HK-2 (cell line): ENCODE measurements at regions not wholly inside any gene's neighbourhood (a gene's known extent, or its start where the extent isn't known, plus 50 kb on each side); places are given as distances from the start of the nearest gene placed in this dataset.

Source experiments
- DNase-seq: peaks from one replicate; pipeline ENCODE4 v3.0.0-alpha.2; 2018; ENCODE audit not compliant: unreplicated experiment

DNA sequence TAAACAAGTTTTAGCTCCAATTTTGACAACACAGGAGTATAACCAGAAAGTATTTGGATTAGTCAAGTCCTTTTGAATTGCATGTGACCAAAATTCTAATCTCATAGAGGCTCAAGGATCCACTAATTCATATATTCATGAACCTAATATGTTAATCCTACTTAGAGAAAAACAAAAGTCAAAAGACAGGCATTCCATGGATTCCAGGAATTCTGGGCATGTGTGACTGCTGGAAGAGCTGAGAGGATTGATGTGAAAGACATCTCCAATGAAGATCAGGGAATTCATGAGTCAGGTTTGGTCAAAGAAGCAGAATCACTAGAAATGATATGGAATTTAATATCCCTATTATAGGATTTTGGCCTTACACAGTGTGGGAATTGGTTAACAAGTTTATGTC, 1494.6 kb upstream of the DDX18 start:
- DNase-seq = no peak

DNA sequence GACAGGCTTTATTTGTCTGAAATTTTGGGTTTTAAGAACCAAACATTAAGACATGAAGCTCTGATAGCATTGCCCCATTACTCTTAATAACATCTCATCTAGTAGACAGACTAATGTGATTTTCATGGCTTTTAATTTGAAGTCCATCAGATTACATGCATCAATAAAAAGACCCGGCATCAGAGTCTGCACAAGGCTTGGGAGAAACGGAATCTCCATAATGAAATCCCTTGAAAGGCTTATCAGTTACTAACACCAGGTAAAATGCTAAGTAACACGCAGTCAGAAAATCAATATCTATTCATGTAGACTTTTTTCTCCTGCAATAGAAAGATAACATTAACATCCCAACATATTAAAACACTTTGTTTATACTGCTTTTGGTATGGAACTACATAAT, 1485.2 kb upstream of the DDX18 start:
- DNase-seq = no peak

DNA sequence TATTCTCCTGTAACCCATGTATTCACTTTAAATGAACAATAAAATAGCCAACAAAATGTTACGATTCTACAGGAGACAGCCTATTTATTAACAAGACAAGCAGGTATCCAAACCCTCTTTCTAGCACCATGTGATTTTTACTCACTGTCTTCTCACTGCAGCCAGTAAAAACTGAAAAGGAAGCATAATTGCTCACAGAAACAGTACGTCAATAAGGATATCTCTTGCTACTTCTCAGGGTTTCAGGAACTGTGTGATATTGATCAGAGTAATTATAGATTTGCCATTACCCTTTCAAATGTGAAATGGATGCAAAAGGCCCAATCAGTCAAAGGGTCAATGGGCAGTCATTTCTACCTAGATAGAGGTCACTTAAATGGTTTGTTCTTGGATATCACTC, 1473.8 kb upstream of the DDX18 start:
- DNase-seq = no peak

DNA sequence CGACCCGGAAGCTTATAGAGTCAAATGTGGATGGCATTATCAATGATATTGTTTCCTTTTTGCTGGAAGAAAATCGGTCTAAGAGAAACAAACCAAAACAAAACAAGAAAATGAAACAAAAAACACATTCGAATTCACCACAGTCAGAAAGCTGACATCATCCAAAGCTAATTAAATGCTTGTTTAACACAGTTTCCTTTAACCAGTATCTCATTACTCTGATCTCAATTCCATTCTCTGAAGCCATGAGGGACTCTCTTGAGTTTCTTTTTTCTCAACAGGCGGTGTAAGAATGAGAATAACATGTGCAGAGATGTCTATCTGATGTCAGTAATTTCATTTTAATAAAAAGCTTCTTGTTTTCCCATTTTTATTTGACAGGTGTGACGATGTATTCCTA, 1448.3 kb upstream of the DDX18 start:
- no peak for DNase-seq

DNA sequence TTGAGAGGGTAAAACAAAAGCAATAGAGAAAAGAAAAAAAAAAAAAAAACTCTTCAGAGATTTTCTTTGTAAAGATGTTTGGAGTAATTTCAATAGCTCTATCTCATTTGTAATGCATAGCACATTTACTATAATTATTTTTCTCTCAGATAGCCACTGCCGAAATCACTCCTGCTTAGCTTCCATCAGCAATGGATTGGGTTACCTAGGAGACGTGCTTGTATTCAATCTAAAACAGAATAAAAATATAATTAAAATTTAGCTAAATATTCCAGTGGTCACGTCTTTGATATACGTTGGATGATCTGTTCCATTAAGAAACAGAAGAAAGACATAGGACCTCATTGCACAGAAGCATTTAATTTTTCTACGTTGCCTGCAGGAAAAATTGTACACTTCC, 1435.7 kb upstream of the DDX18 start:
- no peak for DNase-seq

DNA sequence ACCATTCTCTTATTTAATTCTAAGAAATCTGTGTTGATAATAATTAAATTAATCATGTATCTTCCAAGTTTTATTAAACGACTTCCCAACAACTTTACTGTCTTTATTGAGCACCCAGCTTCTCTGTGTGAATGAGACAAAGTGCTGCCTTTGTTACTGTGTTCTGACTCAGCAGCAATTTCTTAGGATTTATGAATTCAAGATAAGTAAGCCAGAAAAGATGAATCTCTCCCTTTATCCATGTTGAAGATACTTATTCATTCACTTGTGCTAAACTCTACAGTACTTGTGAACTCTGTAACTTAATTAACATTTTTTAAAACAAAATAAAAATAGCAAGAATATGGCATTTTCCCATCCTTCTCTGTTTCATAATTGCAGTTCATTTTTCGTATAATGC, 1403.3 kb upstream of the DDX18 start:
- no peak for DNase-seq

DNA sequence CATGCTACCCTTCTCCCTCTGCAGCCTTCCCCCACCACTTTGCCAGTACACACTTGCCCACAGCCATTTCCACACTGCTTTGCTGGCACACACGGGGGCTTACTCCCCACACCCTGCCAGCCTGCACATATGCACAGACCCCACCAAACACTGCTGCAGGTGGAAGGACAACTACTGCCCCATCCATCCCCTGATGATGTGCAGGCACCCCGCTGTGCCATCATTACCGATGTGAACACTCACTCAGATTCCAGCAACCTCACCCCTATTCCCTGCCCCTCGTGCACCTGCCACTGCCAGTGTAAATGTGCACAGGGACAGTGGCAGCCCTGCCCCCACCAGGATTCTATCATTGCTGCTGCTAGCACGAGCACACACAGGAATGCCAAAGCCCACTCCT, 1400.8 kb upstream of the DDX18 start:
- no peak for DNase-seq

DNA sequence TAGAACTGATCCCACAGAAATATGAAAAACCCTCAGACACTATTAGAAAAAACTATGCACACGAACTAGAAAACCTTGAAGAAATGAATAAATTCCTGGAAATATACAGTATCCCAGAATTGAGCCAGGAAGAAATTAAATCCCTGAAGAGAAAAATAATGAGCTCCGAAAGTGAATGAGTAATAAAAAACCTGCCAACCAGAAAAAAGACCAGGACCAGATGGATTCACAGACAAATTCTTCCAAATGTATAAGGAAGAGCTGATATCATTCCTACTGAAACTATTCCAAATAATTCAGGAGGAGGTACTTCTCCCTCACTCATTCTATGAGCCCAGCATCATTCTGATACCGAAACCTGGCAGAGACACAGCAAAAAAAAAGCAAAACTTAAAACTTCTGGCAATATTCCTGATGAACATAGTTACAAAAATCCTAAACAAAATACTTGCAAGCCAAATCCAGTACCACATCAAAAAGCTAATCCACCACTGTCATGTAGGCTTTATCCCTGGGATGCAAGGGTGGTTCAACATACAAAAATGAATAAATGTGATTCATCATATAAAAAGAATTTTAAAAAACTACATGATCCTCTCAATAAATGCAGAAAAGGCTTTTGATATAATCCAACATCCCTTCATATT, 1397.6 kb upstream of the DDX18 start:
- DNase-seq = no peak

DNA sequence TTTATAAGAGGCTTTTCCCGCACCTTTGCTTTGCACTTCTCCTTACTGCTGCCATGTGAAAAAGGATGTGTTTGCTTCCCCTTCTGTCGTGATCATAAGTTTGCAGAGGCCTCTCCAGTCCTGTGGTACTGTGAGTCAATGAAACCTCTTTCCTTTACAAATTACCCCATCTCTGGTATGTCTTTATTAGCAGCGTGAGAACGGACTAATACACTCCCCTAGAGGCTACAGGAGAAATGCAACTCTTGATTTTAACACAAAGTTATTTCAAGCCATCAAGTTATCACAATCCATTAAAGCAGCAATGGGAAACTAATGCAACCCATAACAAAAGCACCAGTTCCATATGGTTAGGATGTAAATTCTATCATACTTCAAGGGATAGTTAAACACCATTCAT, 1378.8 kb upstream of the DDX18 start:
- no peak for DNase-seq

DNA sequence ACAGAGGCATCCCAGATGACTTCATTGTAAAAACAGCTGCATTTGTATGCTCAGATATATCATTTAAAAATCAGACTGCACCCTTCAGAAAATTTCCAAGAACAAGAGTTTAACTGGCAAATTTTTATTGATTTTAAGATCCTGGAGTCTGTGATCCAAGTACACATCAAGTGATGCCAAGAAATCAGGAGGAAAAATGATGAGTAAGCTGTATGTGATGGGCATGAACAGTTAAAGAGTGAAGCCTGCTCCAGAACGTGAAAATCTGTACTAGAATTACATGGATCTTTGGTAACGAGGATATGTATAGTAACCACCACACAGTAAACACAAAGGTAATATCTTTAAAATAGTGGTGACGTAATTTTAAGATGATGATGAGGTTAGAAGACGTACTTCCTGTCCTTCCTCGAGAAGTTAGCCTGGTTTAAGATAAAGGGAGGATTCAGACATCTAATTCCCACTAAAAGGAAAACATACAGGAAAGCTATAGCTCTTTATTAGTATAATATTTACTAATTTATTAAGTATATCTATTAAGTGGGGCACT, 1374.3 kb upstream of the DDX18 start:
- DNase-seq = no peak

DNA sequence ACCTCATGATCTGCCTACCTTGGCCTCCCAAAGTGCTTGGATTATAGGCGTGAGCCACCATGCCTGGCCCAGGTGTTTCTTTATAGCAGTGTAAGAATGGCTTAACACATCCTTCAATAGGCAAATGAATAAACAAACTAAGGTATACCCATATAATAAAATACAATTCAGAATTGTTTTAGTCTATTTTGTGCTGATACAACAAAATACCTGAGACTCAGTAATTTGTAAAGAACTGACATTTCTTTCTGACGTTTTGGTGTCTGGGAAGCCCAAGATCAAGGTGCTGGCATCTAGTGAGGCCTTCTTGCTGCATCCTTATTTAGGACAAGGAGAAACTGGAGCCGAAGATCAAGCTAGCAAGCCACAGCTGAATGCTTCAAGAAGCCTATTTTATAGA, 1372.1 kb upstream of the DDX18 start:
- DNase-seq = no peak

DNA sequence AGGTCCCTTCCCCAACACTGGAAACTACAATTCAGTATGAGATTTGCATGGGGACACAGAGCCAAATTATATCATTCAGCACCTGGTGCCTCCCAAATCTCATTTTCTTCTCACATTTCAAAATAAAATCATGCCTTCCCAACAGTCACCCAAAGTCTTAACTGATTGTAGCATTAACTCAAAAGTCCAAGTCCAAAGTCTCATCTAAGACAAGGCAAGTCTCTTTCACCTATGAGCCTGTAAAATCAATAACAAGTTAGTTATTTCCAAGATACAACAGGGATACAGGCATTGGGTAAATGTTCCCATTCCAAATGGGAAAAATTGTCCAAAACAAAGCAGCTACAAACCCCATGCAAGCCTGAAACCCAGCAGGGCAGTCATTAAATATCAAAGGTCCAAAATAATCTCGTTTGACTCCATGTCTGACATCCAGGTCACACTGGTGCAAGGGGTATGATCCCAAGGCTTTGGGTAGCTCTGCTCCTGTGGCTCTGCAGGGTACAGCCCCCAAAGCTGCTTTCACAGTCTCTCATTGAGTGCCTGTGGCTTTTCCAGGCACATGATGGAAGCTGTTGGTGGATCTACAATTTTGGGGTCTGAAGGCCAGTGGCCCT, 1370.1 kb upstream of the DDX18 start:
- no peak for DNase-seq

DNA sequence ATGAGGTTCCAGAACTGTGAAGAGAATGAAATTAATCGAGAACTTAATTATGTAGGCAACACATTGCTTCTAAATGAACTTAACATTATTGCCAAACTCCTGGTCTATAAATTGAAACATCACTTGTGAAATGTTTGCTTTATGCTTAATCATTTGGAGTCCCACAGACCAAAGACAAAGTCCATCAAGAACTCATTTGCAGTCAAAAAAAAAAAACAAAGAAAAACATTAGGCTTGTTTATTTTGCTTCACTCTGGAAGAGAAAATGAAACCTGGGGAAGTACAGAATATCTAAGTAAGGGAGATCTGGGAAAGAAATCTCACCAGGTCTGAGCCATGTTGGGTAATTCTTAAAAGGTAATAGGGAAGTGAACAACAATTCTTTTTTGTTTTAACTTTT, 1363.5 kb upstream of the DDX18 start:
- DNase-seq = no peak

DNA sequence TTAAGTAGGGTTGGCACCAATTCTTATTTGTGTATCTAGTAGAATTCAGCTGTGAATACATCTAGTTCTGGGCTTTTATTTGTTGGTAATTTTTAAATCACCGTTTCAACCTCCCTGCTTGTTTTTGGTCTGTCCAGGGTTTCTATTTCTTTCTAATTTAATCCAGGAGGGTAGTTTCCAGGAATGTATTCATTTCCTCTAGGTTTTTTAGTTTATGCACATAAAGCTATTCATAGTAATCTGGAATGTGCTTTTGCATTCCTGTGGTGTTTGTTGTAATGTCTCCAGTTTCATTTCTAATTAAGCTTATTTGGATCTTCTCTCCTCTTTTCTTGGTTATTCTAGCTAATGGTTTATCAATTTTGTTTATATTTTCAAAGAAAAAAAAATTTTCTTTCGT, 1361.8 kb upstream of the DDX18 start:
- DNase-seq = no peak

DNA sequence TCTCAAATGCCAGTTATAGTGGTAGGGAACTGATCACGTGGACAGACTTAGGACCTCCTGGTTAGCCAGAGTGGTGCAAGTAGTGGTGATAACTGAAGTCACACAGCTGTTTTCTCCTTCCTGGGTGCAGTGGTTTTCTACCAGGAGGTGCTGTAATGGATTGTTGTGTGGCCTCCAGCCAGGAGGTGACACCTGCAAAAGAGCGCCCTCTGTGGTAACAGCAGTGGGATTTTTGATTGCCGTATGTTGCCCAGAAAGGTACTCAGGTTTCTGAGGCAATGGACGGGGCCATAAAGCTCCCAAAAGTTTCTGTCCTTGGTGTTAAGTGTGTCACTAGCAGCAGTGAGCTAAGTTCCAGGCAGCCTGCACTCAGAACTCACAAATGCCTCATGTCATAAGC, 1358.1 kb upstream of the DDX18 start:
- DNase-seq = no peak

DNA sequence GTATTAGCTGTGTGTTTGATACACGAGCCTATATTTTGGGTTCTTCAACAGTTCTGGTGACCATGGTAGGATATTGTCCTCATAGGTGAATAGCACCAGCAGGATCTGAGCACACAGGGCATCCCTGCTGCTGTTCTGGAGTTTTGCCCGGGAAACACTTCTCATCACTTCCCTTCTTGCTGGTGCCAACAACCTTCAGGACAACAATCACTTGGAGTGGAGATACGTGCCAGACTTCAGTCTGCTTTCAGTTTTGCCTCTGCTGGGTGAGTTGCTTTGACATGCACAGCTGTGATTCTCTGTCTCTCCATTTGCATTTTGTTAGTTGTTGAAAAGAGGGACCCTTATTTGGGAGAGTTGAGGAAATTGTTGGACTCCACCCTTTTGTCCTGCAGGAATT, 1347.2 kb upstream of the DDX18 start:
- DNase-seq = no peak

DNA sequence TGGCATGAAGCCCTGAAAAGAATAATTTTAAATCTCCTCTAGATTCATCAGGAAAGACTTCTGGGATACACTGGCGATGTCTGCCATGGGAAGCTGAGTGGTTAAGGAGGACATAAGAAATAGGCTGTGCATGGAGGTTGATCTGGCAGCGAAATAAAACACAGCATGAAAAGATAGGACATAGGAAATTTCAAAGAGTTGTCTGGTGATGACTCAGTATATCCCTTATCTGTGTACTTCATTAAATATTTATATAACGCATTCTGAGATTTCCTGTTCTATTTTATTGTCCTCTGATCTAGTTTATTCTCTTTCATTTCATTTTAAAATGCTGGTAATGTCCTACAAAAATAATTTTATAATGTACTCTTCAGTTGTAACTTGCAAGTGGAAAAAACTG, 1337.3 kb upstream of the DDX18 start:
- no peak for DNase-seq

DNA sequence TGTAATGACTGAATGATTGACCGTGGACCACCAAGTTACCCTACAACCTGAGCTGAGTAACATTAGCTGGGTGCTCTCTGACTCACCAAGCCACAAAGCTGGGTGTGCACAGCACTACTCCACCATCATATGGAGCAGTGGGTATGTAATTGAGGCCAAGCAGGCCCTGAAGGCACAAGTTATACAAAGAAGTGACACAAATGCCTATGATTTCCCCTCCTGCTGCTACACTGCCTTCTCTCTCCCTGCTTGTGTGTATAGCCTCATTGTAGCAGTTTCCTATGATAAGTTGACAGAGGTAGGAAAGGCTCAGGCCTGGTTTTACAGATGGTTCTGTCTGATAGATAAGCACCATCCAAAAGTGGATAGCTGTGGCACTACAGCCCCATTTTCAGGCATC, 1327.2 kb upstream of the DDX18 start:
- peak; percentile 12 for DNase-seq

DNA sequence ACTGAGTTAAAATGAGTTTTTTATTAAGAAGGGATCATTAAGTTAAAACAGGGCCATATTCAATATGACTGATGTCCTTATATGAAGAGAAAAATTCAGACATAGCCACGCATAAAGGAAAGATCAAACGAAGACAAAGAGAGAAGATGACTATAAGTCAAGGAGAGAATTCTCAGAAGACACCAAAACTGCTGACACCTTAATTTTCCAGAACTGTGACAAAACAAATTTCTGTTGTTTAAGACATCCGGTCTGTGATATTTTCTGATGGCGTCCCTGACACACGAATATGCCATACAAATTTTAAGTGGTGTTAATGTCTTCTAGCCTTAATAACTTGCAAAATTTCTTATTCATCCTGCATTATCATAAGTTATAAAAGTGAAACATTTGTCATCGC, 1325.2 kb upstream of the DDX18 start:
- no peak for DNase-seq

DNA sequence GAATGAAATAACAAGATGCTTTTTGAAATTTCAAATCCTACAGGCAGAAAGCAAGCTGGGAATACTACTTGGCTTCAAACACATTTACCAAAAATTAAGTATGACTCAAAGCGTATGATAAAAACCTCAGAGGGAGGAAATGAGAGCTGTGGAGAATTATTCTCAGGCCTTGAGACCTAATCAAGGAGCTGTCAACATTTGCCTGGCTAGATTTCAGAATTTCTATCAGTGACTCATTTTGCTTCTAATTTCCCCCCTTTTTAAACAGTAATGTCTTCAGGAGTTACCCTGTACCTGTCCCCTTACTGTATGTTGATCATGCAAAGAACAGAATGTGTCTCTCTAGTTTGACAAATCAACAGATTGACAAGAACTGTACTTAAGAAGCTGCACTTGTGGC, 1324.5 kb upstream of the DDX18 start:
- no peak for DNase-seq

DNA sequence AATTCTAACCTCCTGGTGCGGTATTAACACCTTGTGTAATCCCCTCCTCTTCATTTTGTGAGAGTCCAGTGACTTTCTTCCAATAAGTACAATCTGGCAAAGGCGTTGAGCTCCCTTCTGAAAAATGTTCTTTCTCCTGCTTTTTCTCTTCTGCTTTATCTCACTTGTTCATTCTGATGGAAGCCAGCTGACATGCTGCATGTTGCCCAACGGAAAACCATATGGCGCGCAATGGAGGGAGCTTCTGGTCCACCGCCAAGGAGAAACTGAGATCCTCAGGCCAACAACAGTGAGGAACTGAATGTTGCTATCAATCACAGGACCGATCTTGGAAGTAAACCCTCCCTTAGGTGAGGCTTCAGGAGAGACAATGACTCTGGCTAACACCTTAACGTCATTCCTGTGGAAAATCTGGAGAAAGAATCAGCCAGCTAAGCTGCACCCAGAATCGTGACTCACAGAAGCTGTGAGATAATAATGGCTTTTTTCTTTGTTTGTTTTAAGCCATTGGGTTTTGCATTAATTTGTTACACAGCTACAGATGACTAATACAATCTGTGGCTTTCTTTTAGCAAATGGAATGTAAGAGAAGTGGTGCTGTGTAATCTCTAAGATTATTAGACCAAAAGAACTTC, 1323.9 kb upstream of the DDX18 start:
- DNase-seq = no peak

DNA sequence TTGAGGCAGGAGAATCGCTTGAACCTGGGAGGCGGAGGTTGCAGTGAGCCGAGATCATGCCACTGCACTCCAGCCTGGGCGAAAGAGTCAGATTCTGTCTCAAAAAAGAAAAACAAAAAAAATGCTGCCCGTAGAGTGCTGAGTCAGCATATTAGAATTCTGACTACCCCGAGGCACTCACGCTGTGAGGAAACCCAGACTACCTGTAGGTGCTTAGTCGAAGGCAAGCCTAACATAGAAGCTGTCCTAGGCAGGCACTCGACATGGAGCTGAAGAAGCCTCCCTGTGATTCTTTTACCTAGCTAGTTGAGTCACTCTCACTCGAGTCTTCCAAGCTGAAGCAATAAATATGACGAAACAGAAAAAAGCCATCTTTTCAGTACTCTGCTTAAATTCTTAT, 1323.2 kb upstream of the DDX18 start:
- DNase-seq = peak; percentile 22

DNA sequence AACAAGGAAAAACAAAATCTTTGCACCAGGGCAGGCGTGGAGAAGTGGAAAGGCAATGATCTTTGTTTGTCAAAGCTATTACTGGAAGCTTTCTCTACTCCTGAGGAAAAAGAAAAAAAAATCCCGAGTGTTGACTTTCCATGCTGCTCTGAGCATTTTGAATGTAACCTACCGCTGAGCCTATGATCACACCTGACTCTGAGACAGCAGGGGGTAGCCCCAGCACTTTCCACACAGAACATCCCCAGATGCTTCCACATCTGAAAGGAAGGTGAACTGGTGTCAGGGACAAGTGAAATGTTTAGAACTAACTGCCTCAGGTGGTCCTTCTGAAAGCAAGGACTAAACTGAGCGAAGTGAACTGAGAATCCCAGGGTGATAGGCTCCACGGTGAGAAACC, 1315.1 kb upstream of the DDX18 start:
- DNase-seq = no peak
